H9 (cell line): ENCODE measurements at regions not wholly inside any gene's neighbourhood (a gene's known extent, or its start where the extent isn't known, plus 50 kb on each side); places are given as distances from the start of the nearest gene placed in this dataset.

Experiments used
- DNase-seq: peaks from one replicate; pipeline ENCODE4 v3.0.0-alpha.2; 2017
- H2AFZ ChIP-seq: one replicate; pipeline ENCODE4 v1.6.1; 2013; ENCODE audit warnings: mild to moderate bottlenecking, low read length, control low read depth, moderate library complexity
- H2AK5ac ChIP-seq: 2 replicates; pipeline ENCODE4 v1.6.1; 2013; ENCODE audit warnings: low read length, control low read depth, mixed read lengths; ENCODE audit not compliant: insufficient read length
- H2BK120ac ChIP-seq: one replicate; pipeline ENCODE4 v1.6.1; 2013; ENCODE audit warnings: low read depth, mild to moderate bottlenecking, low read length, control low read depth, inconsistent platforms; ENCODE audit not compliant: poor library complexity, severe bottlenecking
- H2BK12ac ChIP-seq: 2 replicates; pipeline ENCODE4 v1.6.1; 2013; ENCODE audit warnings: low read length, control low read depth, mixed read lengths, low read depth; ENCODE audit not compliant: insufficient read length
- H2BK15ac ChIP-seq: 2 replicates; pipeline ENCODE4 v1.6.1; 2013; ENCODE audit warnings: low read depth, low read length, control low read depth
- H2BK20ac ChIP-seq: one replicate; pipeline ENCODE4 v1.6.1; 2013; ENCODE audit warnings: low read depth, mild to moderate bottlenecking, low read length, control low read depth, inconsistent platforms; ENCODE audit not compliant: poor library complexity, severe bottlenecking
- H2BK5ac ChIP-seq: 2 replicates; pipeline ENCODE4 v1.6.1; 2013; ENCODE audit warnings: low read length, control low read depth, mixed read lengths; ENCODE audit not compliant: insufficient read length
- H3K14ac ChIP-seq: 2 replicates; pipeline ENCODE4 v1.6.1; 2013; ENCODE audit warnings: low read length, control low read depth; ENCODE audit not compliant: insufficient read depth
- H3K18ac ChIP-seq: 2 replicates; pipeline ENCODE4 v1.6.1; 2013; ENCODE audit warnings: low read depth, mild to moderate bottlenecking, mixed read lengths, low read length, control low read depth; ENCODE audit not compliant: insufficient read length
- H3K23ac ChIP-seq: 2 replicates; pipeline ENCODE4 v1.6.1; 2013; ENCODE audit warnings: low read length, control low read depth, mixed read lengths, low read depth; ENCODE audit not compliant: insufficient read length
- H3K23me2 ChIP-seq: 2 replicates; pipeline ENCODE4 v1.6.1; 2013; ENCODE audit warnings: low read depth, mild to moderate bottlenecking, mixed read lengths, low read length, control low read depth; ENCODE audit not compliant: insufficient read length, poor library complexity, severe bottlenecking
- H3K27ac ChIP-seq: 2 replicates; pipeline ENCODE4 v1.5.1; 2013; ENCODE audit warnings: low read length, control low read depth, mixed read lengths, low read depth; ENCODE audit not compliant: insufficient read length
- H3K27me3 ChIP-seq: 2 replicates; pipeline ENCODE4 v1.6.1; 2013; ENCODE audit warnings: low read length, control low read depth, inconsistent platforms; ENCODE audit not compliant: insufficient read depth
- H3K4ac ChIP-seq: 2 replicates; pipeline ENCODE4 v1.6.1; 2013; ENCODE audit warnings: low read depth, mild to moderate bottlenecking, control low read depth, inconsistent platforms, low read length, moderate library complexity
- H3K4me1 ChIP-seq: 2 replicates; pipeline ENCODE4 v1.6.1; 2013; ENCODE audit warnings: low read length, control low read depth, inconsistent platforms; ENCODE audit not compliant: insufficient read depth
- H3K4me2 ChIP-seq: 2 replicates; pipeline ENCODE4 v1.6.1; 2013; ENCODE audit warnings: low read length, control low read depth, mixed read lengths; ENCODE audit not compliant: insufficient read length, insufficient read depth
- H3K56ac ChIP-seq: 2 replicates; pipeline ENCODE4 v1.6.1; 2013; ENCODE audit warnings: low read depth, mild to moderate bottlenecking, mixed read lengths, low read length, control low read depth; ENCODE audit not compliant: insufficient read length
- H3K79me1 ChIP-seq: 2 replicates; pipeline ENCODE4 v1.6.1; 2013; ENCODE audit warnings: low read depth, mild to moderate bottlenecking, moderate library complexity, low read length, control low read depth, inconsistent platforms; ENCODE audit not compliant: insufficient read depth, poor library complexity, severe bottlenecking
- H3K79me2 ChIP-seq: 2 replicates; pipeline ENCODE4 v1.6.1; 2013; ENCODE audit warnings: low read length, control low read depth, inconsistent platforms; ENCODE audit not compliant: insufficient read depth
- H3K9ac ChIP-seq: 2 replicates; pipeline ENCODE4 v1.6.1; 2013; ENCODE audit warnings: low read length, control low read depth, mixed read lengths; ENCODE audit not compliant: insufficient read length; ENCODE audit errors: extremely low read depth
- H3K9me3 ChIP-seq: one replicate; pipeline ENCODE4 v1.6.1; 2013; ENCODE audit warnings: low read depth, low read length, inconsistent platforms; ENCODE audit not compliant: control insufficient read depth
- H3T11ph ChIP-seq: one replicate; pipeline ENCODE4 v1.6.1; 2013; ENCODE audit warnings: mild to moderate bottlenecking, low read length, control low read depth, inconsistent platforms
- H4K20me1 ChIP-seq: one replicate; pipeline ENCODE4 v1.6.1; 2013; ENCODE audit not compliant: control insufficient read depth, insufficient read length, insufficient read depth
- H4K5ac ChIP-seq: 2 replicates; pipeline ENCODE4 v1.6.1; 2013; ENCODE audit warnings: low read depth, mild to moderate bottlenecking, mixed read lengths, low read length, control low read depth; ENCODE audit not compliant: insufficient read length
- H4K8ac ChIP-seq: replicated peaks from 2 replicates; pipeline ENCODE4 v1.6.1; 2013; ENCODE audit warnings: low read length, control low read depth, mixed read lengths, low read depth; ENCODE audit not compliant: insufficient read length
- H4K91ac ChIP-seq: 2 replicates; pipeline ENCODE4 v1.6.1; 2013; ENCODE audit warnings: low read depth, mild to moderate bottlenecking, moderate library complexity, mixed read lengths, low read length, control low read depth; ENCODE audit not compliant: insufficient read length
- H3K27ac Mint-ChIP-seq, 3 experiments: 2 replicates in 2 of 3; 3 replicates in 1 of 3; pipeline ENCODE4 v1.8.0; 2020 to 2021; ENCODE audit warnings: mixed read lengths in 3 of 3, mild to moderate bottlenecking in 1 of 3, moderate library complexity in 1 of 3
- H3K27me3 Mint-ChIP-seq: 2 replicates; pipeline ENCODE4 v1.8.0; 2021; ENCODE audit warnings: low read depth, mild to moderate bottlenecking, moderate library complexity, mixed read lengths
- H3K36me3 Mint-ChIP-seq, 3 experiments: 2 replicates in 2 of 3; 3 replicates in 1 of 3; pipeline ENCODE4 v1.8.0; 2020 to 2021; ENCODE audit warnings: low read depth in 3 of 3, mixed read lengths in 3 of 3; ENCODE audit not compliant: insufficient read depth in 1 of 3
- H3K4me1 Mint-ChIP-seq, 2 experiments: 2 replicates each; pipeline ENCODE4 v1.8.0; 2020; ENCODE audit warnings: mixed read lengths in 2 of 2
- H3K4me3 Mint-ChIP-seq, 2 experiments: 2 replicates in 1 of 2; 3 replicates in 1 of 2; pipeline ENCODE4 v1.8.0; 2020 to 2021; ENCODE audit warnings: mild to moderate bottlenecking in 2 of 2, mixed read lengths in 2 of 2, moderate library complexity in 1 of 2
- H3K9me3 Mint-ChIP-seq, 2 experiments: 2 replicates in 1 of 2; 3 replicates in 1 of 2; pipeline ENCODE4 v1.8.0; 2020; ENCODE audit warnings: mild to moderate bottlenecking in 2 of 2, mixed read lengths in 2 of 2, moderate library complexity in 1 of 2
- WGBS: extraction: QIAGEN DNeasy Blood & Tissue Kit; methylation state at CpG from one replicate; pipeline ENCODE4 v1.1.7; 2013; ENCODE audit warnings: missing lambda C conversion rate, low lambda C conversion rate, mixed read lengths; ENCODE audit not compliant: insufficient read length; ENCODE audit errors: extremely low coverage; 5-methylcytosine and 5-hydroxymethylcytosine counted together
- TF ChIP-seq, protein P1 (sequence below): fragments of 200-600 bp; sonication (generic); conservative IDR thresholded peaks from 3 replicates; pipeline ENCODE4 v1.8.0; 2021; ENCODE audit warnings: antibody characterized with exemption, mild to moderate bottlenecking

DNA sequence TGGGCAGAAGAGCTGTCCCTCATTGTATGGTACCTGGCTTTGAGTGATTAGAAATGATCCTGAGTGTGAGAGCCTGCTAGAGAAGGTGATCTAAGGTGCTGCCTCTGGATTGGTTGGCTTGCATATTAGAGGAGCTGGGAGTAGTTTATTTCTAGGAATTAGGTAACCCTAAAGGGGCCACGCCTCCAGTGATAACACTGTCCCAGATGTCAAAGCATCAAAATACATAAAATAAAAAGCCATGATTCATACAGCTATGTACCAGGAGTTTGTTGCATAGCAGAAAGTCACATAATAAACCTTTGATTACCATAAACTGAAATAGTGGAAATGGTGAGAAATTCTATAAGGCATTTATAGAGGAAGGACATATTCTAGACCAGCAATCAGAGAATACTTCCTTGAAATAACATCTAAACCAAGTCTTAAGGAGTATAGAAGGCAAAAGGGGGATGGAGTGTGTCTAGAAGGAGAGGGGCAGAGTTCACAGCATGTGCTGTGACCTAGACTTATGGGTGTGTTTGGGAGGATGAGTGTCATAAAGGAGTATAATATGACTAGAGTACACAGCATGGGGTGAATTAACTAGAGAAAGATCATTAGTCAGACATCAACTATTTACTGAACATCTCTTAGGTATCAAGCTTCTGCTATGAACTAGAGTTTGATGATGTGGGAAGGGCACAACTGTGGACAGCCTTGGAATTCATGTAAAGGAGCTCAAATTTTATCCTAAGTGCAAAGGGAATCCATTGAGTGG, 686.4 kb downstream of the GALC start:
- no peak overlapping the region for H2BK120ac ChIP-seq

More for the DNA sequence above, 686.4 kb downstream of the GALC start:
- Histone ChIP-seq H2AK5ac (no peak overlapping the region), H3K4ac (no peak overlapping the region), H3K14ac (no peak overlapping the region), H3K79me1 (no peaks in the 10 kb centered on the region), H3K56ac (no peak overlapping the region), H2BK20ac (no peak overlapping the region), H3K4me1 (no peaks in the 10 kb centered on the region), H2BK15ac (no peak overlapping the region), H2AFZ (no peak overlapping the region), H3K23me2 (no peaks in the 10 kb centered on the region), H3K18ac (no peak overlapping the region), H4K20me1 (no peaks in the 10 kb centered on the region), H3K4me2 (no peak overlapping the region), H4K91ac (no peak overlapping the region), H3K27ac (no peak overlapping the region), H3K27me3 (no peaks in the 10 kb centered on the region), H2BK5ac (no peak overlapping the region), H3K23ac (no peak overlapping the region), H3K9ac (no peak overlapping the region), H4K8ac (no peak overlapping the region), H4K5ac (no peak overlapping the region), H2BK12ac (no peak overlapping the region), H3K9me3 (no peaks in the 10 kb centered on the region), H3T11ph (no peak overlapping the region), H3K79me2 (no peaks in the 10 kb centered on the region)
- no peak overlapping the region for H3K4me3 Mint-ChIP-seq
- H3K9me3 Mint-ChIP-seq: no peaks in the 10 kb centered on the region; a peak in 1 of 5 replicates
- no peaks in the 10 kb centered on the region for H3K4me1 Mint-ChIP-seq
- no CpG with 5 or more reads among the region's 1 CpG for WGBS
- no peaks in the 10 kb centered on the region for H3K27me3 Mint-ChIP-seq
- TF ChIP-seq, protein P1, sequence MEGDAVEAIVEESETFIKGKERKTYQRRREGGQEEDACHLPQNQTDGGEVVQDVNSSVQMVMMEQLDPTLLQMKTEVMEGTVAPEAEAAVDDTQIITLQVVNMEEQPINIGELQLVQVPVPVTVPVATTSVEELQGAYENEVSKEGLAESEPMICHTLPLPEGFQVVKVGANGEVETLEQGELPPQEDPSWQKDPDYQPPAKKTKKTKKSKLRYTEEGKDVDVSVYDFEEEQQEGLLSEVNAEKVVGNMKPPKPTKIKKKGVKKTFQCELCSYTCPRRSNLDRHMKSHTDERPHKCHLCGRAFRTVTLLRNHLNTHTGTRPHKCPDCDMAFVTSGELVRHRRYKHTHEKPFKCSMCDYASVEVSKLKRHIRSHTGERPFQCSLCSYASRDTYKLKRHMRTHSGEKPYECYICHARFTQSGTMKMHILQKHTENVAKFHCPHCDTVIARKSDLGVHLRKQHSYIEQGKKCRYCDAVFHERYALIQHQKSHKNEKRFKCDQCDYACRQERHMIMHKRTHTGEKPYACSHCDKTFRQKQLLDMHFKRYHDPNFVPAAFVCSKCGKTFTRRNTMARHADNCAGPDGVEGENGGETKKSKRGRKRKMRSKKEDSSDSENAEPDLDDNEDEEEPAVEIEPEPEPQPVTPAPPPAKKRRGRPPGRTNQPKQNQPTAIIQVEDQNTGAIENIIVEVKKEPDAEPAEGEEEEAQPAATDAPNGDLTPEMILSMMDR: no peak
- H3K27ac Mint-ChIP-seq: no peak overlapping the region
- no peak for DNase-seq
- no peaks in the 10 kb centered on the region; a peak in 1 of 7 replicates for H3K36me3 Mint-ChIP-seq
